ENCODE measurements at regions not wholly inside any gene's neighbourhood (a gene's known extent, or its start where the extent isn't known, plus 50 kb on each side); places are given as distances from the start of the nearest gene placed in this dataset.

- Histone ChIP-seq H3K27me3 (peaks cover 6% of the 10 kb centered on the region), H3K36me3 (replicated peaks in 1 of 2) (no peaks in the 10 kb centered on the region), H3K27ac (no peak overlapping the region), H3K4me3 (no peak overlapping the region), H3K4me1 (replicated peaks in 1 of 2) (no peaks in the 10 kb centered on the region), H3K9me3 (replicated peaks in 1 of 3) (no peaks in the 10 kb centered on the region)
- WGBS, 4 donors = 62 to 76% (median 65%) methylated on average over 2 of the region's 2 CpGs
- TF ChIP-seq POLR2A (IDR thresholded peaks at IDR 0.05) = no peak
- TF ChIP-seq, protein P1, sequence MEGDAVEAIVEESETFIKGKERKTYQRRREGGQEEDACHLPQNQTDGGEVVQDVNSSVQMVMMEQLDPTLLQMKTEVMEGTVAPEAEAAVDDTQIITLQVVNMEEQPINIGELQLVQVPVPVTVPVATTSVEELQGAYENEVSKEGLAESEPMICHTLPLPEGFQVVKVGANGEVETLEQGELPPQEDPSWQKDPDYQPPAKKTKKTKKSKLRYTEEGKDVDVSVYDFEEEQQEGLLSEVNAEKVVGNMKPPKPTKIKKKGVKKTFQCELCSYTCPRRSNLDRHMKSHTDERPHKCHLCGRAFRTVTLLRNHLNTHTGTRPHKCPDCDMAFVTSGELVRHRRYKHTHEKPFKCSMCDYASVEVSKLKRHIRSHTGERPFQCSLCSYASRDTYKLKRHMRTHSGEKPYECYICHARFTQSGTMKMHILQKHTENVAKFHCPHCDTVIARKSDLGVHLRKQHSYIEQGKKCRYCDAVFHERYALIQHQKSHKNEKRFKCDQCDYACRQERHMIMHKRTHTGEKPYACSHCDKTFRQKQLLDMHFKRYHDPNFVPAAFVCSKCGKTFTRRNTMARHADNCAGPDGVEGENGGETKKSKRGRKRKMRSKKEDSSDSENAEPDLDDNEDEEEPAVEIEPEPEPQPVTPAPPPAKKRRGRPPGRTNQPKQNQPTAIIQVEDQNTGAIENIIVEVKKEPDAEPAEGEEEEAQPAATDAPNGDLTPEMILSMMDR (IDR thresholded peaks at IDR 0.05) = no peak
- DNase-seq = no peak
- intact Hi-C loops (cut with DNase I) = no loop called here
Measured at GRCh38 chr15:47622055-47622454, 95.2 kb upstream of the SEMA6D start.

DNA sequence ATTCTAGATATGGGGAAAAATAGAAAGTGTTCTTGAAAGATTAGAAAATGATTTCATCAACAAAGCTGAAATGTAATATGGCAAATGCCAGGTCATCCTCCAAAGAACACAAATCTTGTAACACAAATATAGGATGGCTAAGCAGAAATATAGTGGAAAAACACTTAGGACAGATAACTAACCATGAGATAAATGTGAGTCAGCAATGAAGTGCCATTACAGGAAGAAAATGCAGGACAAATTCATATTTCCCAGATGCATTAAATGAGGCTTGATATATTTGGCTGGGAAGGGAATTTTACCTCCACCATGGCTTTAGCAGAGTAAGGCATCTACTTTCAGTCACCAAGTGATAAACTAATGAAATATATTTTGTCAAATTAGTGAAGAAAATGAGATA lies 92.8 kb upstream of the SEMA6D start:
- intact Hi-C loops (cut with DNase I) = no loop called here

GRCh38 chr15:47639042-47639441 lies 78.3 kb upstream of the SEMA6D start:
- intact Hi-C loops (cut with DNase I) = no loop called here
- Histone ChIP-seq H3K36me3 (replicated peaks in 1 of 2) (no peaks in the 10 kb centered on the region), H3K27me3 (no peaks in the 10 kb centered on the region), H3K27ac (no peak overlapping the region), H3K9me3 (replicated peaks in 1 of 3) (no peaks in the 10 kb centered on the region), H3K4me3 (no peak overlapping the region), H3K4me1 (replicated peaks in 1 of 2) (no peaks in the 10 kb centered on the region)
- WGBS, 4 donors = 77 to 100% (median 93%) methylated on average over 1 of the region's 1 CpG
- TF ChIP-seq, protein P1 (IDR thresholded peaks at IDR 0.05) = no peak
- no peak for TF ChIP-seq POLR2A (IDR thresholded peaks at IDR 0.05)
- DNase-seq = no peak

More for the DNA sequence above, 92.8 kb upstream of the SEMA6D start:
- Histone ChIP-seq H3K4me3 (no peak overlapping the region), H3K27ac (no peak overlapping the region), H3K4me1 (replicated peaks in 1 of 2) (no peaks in the 10 kb centered on the region), H3K9me3 (replicated peaks in 1 of 3) (no peaks in the 10 kb centered on the region), H3K36me3 (replicated peaks in 1 of 2) (no peaks in the 10 kb centered on the region), H3K27me3 (no peaks in the 10 kb centered on the region)
- TF ChIP-seq POLR2A (IDR thresholded peaks at IDR 0.05) = no peak
- TF ChIP-seq, protein P1 (IDR thresholded peaks at IDR 0.05) = no peak
- DNase-seq = no peak

GRCh38 chr15:47640079-47640478 lies 77.2 kb upstream of the SEMA6D start:
- intact Hi-C loops (cut with DNase I) = no loop called here
- Histone ChIP-seq H3K27me3 (no peaks in the 10 kb centered on the region), H3K9me3 (replicated peaks in 1 of 3) (no peaks in the 10 kb centered on the region), H3K36me3 (replicated peaks in 1 of 2) (no peaks in the 10 kb centered on the region), H3K27ac (no peak overlapping the region), H3K4me1 (replicated peaks in 1 of 2) (no peaks in the 10 kb centered on the region), H3K4me3 (no peak overlapping the region)
- no peak for TF ChIP-seq POLR2A (IDR thresholded peaks at IDR 0.05)
- TF ChIP-seq, protein P1 (IDR thresholded peaks at IDR 0.05) = no peak
- DNase-seq = no peak
- 86 to 93% (median 90%) methylated on average over 5 of the region's 5 CpGs for WGBS, 4 donors

Data from adrenal gland (tissue), 9 donors.